ENCODE measurements at regions not wholly inside any gene's neighbourhood (a gene's known extent, or its start where the extent isn't known, plus 50 kb on each side); places are given as distances from the start of the nearest gene placed in this dataset.

DNA sequence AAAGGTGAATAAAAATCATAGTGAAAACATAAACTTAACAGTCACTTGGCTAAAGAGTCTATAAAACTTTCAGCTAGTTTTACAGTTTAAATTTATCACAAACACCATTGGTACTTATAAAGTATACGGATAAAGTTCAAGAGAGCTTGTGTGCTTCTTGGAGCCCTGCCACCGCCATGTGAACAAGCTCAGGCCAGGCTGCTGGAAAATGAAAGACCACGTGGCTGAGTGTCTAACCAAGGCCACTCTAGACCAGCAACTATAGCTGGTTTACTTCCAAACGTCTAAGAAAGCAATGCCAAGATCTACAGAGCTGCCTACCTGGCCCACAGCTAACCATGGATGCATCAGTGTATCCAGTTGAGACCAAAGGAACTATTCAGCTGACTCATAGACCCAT, 66.3 kb upstream of the API5 start:
- no peak for DNase-seq (ENCODE audit: low read depth)

DNA sequence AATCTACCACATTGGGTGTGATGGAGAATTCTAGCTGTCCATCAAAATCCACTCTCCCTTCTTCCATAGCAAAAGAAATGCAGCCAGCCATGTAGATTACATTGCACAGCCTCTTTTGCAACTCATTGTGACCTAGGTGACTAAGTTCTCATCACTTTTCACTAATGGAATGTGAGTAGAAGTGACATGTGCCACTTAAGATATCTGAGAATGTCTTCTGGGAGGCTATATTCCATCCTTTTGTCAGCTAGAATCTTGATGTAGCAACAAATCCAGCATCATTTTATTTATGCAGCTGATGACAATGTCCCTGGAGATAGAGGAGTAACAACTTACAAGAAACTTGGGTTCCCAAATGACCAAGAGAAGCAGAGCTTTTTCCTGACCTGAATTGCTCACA, 61.5 kb upstream of the API5 start:
- no peak for DNase-seq (ENCODE audit: low read depth)

DNA sequence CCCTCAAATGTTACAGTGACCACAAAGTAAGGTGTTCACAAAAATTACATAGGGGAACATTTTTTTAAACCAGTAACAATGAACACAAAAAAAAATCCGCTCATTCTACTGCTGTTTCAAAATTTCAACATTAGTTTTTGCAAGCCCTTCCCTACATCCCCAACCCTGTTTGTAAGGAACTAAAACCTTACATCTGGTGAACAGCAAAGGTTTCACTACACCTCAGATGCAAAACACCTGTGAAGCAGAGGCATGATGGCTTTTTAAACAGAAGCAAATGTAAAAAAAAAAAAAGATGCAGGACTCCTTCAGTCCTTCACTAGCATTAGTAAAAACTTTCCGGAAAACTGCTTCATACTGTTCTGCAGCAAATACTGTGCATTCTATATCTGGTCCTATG, 50.0 kb upstream of the API5 start:
- DNase-seq (ENCODE audit: low read depth), result no peak

Measured in RPMI7951 (cell line).